ENCODE measurements at regions not wholly inside any gene's neighbourhood (a gene's known extent, or its start where the extent isn't known, plus 50 kb on each side); places are given as distances from the start of the nearest gene placed in this dataset.

GRCh38 chr2:210839450-210839849 is 283.1 kb downstream of the CPS1 start:
- no peak overlapping the region for H3K27ac ChIP-seq (ENCODE audit: low read depth)
- Mint-ChIP-seq H3K4me3 (no peak overlapping the region), H3K36me3 (ENCODE audit: low read depth) (no peaks in the 10 kb centered on the region), H3K27me3 (ENCODE audit: insufficient read depth, low read depth, poor library complexity) (no peaks in the 10 kb centered on the region), H3K27ac (no peak overlapping the region), H3K4me1 (peaks cover 14% of the 10 kb centered on the region), H3K9me3 (no peaks in the 10 kb centered on the region)
- DNase-seq (ENCODE audit: low spot score): no peak
- TF ChIP-seq STAT1 (IDR thresholded peaks at IDR 0.05; ENCODE audit: unreplicated experiment): no peak
- TF ChIP-seq ZNF462 (CRISPR knock-in tag; IDR thresholded peaks at IDR 0.05): no peak
- TF ChIP-seq REST (IDR thresholded peaks at IDR 0.05; ENCODE audit: unreplicated experiment): no peak
- no peak for TF ChIP-seq NANOG (IDR thresholded peaks at IDR 0.05; ENCODE audit: borderline replicate concordance)
- no peak for TF ChIP-seq ETS1 (IDR thresholded peaks at IDR 0.05)
- TF ChIP-seq EZH2phosphoT487 (IDR thresholded peaks at IDR 0.05; ENCODE audit: unreplicated experiment): no peak
- TF ChIP-seq ZNF331 (CRISPR knock-in tag; IDR thresholded peaks at IDR 0.05; ENCODE audit: low read depth): no peak
- TF ChIP-seq CTCF (conservative IDR thresholded peaks at IDR 0.05; ENCODE audit: low read depth in 2 of 2): no peak
- no peak for TF ChIP-seq POLR2AphosphoS5 (IDR thresholded peaks at IDR 0.05; ENCODE audit: low read depth)
- TF ChIP-seq CREB1 (CRISPR knock-in tag; IDR thresholded peaks at IDR 0.05; ENCODE audit: low read depth): no peak
- no peak for TF ChIP-seq EZH2 (IDR thresholded peaks at IDR 0.05; ENCODE audit: low read depth, unreplicated experiment)
- no peak for TF ChIP-seq ZNF114 (CRISPR knock-in tag; IDR thresholded peaks at IDR 0.05)
- TF ChIP-seq JUNB (IDR thresholded peaks at IDR 0.05; ENCODE audit: unreplicated experiment): no peak
- H3K36me3 ChIP-seq (ENCODE audit: insufficient read depth): no peaks in the 10 kb centered on the region
- peaks cover 9% of the 10 kb centered on the region for H3K4me1 ChIP-seq (ENCODE audit: insufficient read depth)
- no peaks in the 10 kb centered on the region for H3F3A ChIP-seq (replicated peaks; ENCODE audit: low read depth)
- H3K9me2 ChIP-seq (ENCODE audit: insufficient read depth): no peaks in the 10 kb centered on the region
- H3K4me3 ChIP-seq: no peak overlapping the region
- ATAC-seq: no peak
- H4K20me1 ChIP-seq (replicated peaks; ENCODE audit: insufficient read depth): no peaks in the 10 kb centered on the region
- H3K4me2 ChIP-seq: no peak overlapping the region
- no peaks in the 10 kb centered on the region for H3K79me2 ChIP-seq (replicated peaks; ENCODE audit: insufficient read depth)
- no peak overlapping the region for H2AFZ ChIP-seq
- no peaks in the 10 kb centered on the region for H3K27me3 ChIP-seq (ENCODE audit: insufficient read depth)

All from GM23338 (cell line).